ENCODE measurements at regions not wholly inside any gene's neighbourhood (a gene's known extent, or its start where the extent isn't known, plus 50 kb on each side); places are given as distances from the start of the nearest gene placed in this dataset.

GRCh38 chr14:76271041-76271755, 104.7 kb upstream of the ESRRB start:
- no peak for TF ChIP-seq CTCF (IDR thresholded peaks at IDR 0.05)
- no peak for TF ChIP-seq EZH2 (IDR thresholded peaks at IDR 0.05; ENCODE audit: borderline replicate concordance, insufficient read depth, low read depth, low read length, poor library complexity, severe bottlenecking)
